Body of pancreas (tissue), 4 donors: ENCODE measurements at regions not wholly inside any gene's neighbourhood (a gene's known extent, or its start where the extent isn't known, plus 50 kb on each side); places are given as distances from the start of the nearest gene placed in this dataset.

Experiments
- CTCF ChIP-seq, 7 experiments: fragments of 450-650 bp in 4 of 7; fragments of 200-600 bp in 3 of 7; sonication (generic) in 3 of 7; IDR thresholded peaks; one replicate each; pipeline ENCODE4 v1.5.1; 2016 to 2019; ENCODE audit warnings: antibody characterized with exemption in 7 of 7
- POLR2A ChIP-seq, 3 donors: fragments of 450-650 bp; IDR thresholded peaks; one replicate each; pipeline ENCODE4 v1.6.1; 2016; ENCODE audit warnings: antibody characterized with exemption in 3 of 3, mild to moderate bottlenecking in 2 of 3

GRCh38 chr5:101846496-101846895 is 449.6 kb downstream of the SLCO4C1 start:
- TF ChIP-seq CTCF (IDR thresholded peaks at IDR 0.05) = no peak
- no peak for TF ChIP-seq POLR2A (IDR thresholded peaks at IDR 0.05)
